ENCODE measurements at regions not wholly inside any gene's neighbourhood (a gene's known extent, or its start where the extent isn't known, plus 50 kb on each side); places are given as distances from the start of the nearest gene placed in this dataset.
A peak's percentile ranks its signal among the peaks of the same experiment; 100 is the strongest.

DNA sequence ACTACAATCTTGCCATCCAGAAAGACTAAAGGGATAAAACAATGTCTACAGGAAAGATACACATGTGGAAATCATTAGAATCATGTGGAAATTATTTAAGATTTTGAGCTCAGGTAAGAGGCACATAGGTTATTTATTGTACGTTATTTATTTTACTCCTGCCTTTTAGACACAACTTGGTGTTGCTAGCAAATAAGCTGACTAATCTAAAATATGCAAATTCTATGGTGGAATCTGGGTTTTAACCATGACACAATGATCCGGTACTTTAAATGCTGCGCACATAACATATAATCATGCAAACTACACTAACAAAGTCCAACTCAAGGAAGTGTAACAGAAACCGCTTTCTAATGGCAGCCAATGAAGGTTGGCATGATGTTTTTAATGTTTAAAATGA is 112.5 kb downstream of the IFI44 start:
- Histone ChIP-seq H3K4me1 (peaks cover 7% of the 10 kb centered on the region; the same call in 1 of the 3 replicates), H3K27ac (no peak overlapping the region), H3K4me3 (no peak overlapping the region), H3K4me2 (no peak overlapping the region), H3K9me3 (no peaks in the 10 kb centered on the region)
- CTCF ChIA-PET: no interaction called here
- POLR2A ChIA-PET: no interaction called here
- DNase-seq (ENCODE audit: low read depth in 1 of 2, low spot score in 1 of 2): no peak
- 77% methylated on average over 4 of the region's 4 CpGs for WGBS (ENCODE audit: missing lambda C conversion rate)
- TF ChIP-seq MAFK (IDR thresholded peaks at IDR 0.05; ENCODE audit: partially characterized antibody): peak; percentile 59
- TF ChIP-seq ZC3H11A (IDR thresholded peaks at IDR 0.05): no peak
- no peak for FAIRE-seq
- ATAC-seq: no peak

DNA sequence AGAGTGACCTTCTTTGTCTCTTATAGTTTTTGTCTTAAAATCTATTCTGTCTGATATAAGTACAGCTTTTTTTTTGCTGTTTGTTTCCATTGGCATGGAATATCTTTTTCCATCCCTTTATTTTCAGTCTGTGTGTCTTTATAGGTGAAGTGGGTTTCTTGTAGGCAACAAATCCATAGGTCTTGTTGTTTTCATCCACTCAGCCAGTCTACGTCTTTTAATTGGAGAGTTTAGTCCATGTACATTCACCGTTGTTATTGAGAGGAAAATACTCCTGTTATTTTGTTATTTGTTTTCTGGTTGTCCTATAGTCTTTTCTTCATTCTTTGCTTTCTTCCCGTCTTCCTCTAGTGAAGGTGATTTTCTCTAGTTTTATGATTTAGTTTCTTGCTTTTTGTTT is 115.9 kb downstream of the IFI44 start:
- ChIA-PET CTCF (no interaction called here), POLR2A (no interaction called here)
- H3K4me3 ChIP-seq: no peak overlapping the region
- DNase-seq (ENCODE audit: low read depth in 1 of 2, low spot score in 1 of 2) (no peak), FAIRE-seq (no peak), ATAC-seq (no peak)
- peaks cover 7% of the 10 kb centered on the region; the same call in 1 of the 3 replicates for H3K4me1 ChIP-seq
- H3K4me2 ChIP-seq: no peak overlapping the region
- TF ChIP-seq EHMT2 (IDR thresholded peaks at IDR 0.05; ENCODE audit: low read depth): no peak
- no peak for TF ChIP-seq CBX2 (IDR thresholded peaks at IDR 0.05; ENCODE audit: borderline replicate concordance, low read depth)
- no peak for TF ChIP-seq SREBF2 (IDR thresholded peaks at IDR 0.05)
- no peak for TF ChIP-seq JUNB (IDR thresholded peaks at IDR 0.05)
- TF ChIP-seq, protein P1, sequence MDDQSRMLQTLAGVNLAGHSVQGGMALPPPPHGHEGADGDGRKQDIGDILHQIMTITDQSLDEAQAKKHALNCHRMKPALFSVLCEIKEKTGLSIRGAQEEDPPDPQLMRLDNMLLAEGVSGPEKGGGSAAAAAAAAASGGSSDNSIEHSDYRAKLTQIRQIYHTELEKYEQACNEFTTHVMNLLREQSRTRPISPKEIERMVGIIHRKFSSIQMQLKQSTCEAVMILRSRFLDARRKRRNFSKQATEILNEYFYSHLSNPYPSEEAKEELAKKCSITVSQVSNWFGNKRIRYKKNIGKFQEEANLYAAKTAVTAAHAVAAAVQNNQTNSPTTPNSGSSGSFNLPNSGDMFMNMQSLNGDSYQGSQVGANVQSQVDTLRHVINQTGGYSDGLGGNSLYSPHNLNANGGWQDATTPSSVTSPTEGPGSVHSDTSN (IDR thresholded peaks at IDR 0.05): no peak
- TF ChIP-seq KDM1A (IDR thresholded peaks at IDR 0.05; ENCODE audit: low read depth): no peak
- TF ChIP-seq, protein P2, sequence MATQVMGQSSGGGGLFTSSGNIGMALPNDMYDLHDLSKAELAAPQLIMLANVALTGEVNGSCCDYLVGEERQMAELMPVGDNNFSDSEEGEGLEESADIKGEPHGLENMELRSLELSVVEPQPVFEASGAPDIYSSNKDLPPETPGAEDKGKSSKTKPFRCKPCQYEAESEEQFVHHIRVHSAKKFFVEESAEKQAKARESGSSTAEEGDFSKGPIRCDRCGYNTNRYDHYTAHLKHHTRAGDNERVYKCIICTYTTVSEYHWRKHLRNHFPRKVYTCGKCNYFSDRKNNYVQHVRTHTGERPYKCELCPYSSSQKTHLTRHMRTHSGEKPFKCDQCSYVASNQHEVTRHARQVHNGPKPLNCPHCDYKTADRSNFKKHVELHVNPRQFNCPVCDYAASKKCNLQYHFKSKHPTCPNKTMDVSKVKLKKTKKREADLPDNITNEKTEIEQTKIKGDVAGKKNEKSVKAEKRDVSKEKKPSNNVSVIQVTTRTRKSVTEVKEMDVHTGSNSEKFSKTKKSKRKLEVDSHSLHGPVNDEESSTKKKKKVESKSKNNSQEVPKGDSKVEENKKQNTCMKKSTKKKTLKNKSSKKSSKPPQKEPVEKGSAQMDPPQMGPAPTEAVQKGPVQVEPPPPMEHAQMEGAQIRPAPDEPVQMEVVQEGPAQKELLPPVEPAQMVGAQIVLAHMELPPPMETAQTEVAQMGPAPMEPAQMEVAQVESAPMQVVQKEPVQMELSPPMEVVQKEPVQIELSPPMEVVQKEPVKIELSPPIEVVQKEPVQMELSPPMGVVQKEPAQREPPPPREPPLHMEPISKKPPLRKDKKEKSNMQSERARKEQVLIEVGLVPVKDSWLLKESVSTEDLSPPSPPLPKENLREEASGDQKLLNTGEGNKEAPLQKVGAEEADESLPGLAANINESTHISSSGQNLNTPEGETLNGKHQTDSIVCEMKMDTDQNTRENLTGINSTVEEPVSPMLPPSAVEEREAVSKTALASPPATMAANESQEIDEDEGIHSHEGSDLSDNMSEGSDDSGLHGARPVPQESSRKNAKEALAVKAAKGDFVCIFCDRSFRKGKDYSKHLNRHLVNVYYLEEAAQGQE (IDR thresholded peaks at IDR 0.05): no peak
- WGBS (ENCODE audit: missing lambda C conversion rate): 59% methylated on average over 3 of the region's 3 CpGs
- H3K27ac ChIP-seq: no peak overlapping the region
- H3K9me3 ChIP-seq: no peaks in the 10 kb centered on the region

DNA sequence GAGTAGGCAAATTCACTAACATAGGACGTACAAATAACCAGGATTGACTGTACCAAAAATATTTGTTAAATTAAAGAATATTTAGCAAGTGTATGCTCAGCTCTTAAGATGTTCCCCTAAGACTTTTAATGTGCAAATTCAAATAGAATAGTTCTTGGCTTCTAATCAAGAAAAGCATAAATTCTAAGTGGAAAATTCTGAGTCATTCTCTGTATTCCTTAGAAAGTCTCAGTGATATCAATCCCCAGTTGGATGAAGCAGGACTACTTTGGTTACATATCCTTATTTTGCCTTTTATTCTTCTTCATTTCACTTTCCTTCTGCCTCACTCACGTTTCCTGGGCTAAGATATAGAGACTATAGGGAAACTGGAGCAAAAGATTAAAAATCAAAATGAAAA is 130.2 kb downstream of the IFI44 start:
- H3K9me3 ChIP-seq: no peaks in the 10 kb centered on the region
- CTCF ChIA-PET: no interaction called here
- FAIRE-seq: no peak
- POLR2A ChIA-PET: no interaction called here
- TF ChIP-seq ZFP36 (IDR thresholded peaks at IDR 0.05; ENCODE audit: borderline replicate concordance, partially characterized antibody) (no peak), RCOR1 (IDR thresholded peaks at IDR 0.05; ENCODE audit: low read depth, low read length) (no peak), CBX2 (IDR thresholded peaks at IDR 0.05; ENCODE audit: borderline replicate concordance, low read depth) (no peak), HOXB5 (CRISPR knock-in tag; IDR thresholded peaks at IDR 0.05) (no peak), MAFK (IDR thresholded peaks at IDR 0.05; ENCODE audit: partially characterized antibody) (no peak), BHLHE40 (IDR thresholded peaks at IDR 0.05; ENCODE audit: low read depth, low read length) (no peak), TP53 (CRISPR knock-in tag; IDR thresholded peaks at IDR 0.05) (no peak), KDM1A (IDR thresholded peaks at IDR 0.05; ENCODE audit: low read depth) (no peak), ZNF302 (CRISPR knock-in tag; IDR thresholded peaks at IDR 0.05) (no peak), HOXB13 (CRISPR knock-in tag; IDR thresholded peaks at IDR 0.05; ENCODE audit: low read depth) (no peak), FOSB (CRISPR knock-in tag; IDR thresholded peaks at IDR 0.05) (no peak), FOSL2 (IDR thresholded peaks at IDR 0.05) (no peak), FOSL2 (CRISPR knock-in tag; IDR thresholded peaks at IDR 0.05) (no peak), EP300 (IDR thresholded peaks at IDR 0.05) (no peak), MYC (IDR thresholded peaks at IDR 0.05; ENCODE audit: borderline replicate concordance, low read length) (no peak), POLR2A (IDR thresholded peaks at IDR 0.05; ENCODE audit: low read length) (no peak), HEYL (CRISPR knock-in tag; IDR thresholded peaks at IDR 0.05) (no peak)
- TF ChIP-seq, protein P3, sequence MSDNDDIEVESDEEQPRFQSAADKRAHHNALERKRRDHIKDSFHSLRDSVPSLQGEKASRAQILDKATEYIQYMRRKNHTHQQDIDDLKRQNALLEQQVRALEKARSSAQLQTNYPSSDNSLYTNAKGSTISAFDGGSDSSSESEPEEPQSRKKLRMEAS (IDR thresholded peaks at IDR 0.05): no peak
- TF ChIP-seq, protein P4, sequence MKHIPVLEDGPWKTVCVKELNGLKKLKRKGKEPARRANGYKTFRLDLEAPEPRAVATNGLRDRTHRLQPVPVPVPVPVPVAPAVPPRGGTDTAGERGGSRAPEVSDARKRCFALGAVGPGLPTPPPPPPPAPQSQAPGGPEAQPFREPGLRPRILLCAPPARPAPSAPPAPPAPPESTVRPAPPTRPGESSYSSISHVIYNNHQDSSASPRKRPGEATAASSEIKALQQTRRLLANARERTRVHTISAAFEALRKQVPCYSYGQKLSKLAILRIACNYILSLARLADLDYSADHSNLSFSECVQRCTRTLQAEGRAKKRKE (CRISPR knock-in tag; IDR thresholded peaks at IDR 0.05; ENCODE audit: low read depth): no peak
- H3K27ac ChIP-seq: no peak overlapping the region
- H3K4me2 ChIP-seq: no peak overlapping the region
- no peak for ATAC-seq
- H3K4me3 ChIP-seq: no peak overlapping the region
- 32% methylated on average over 2 of the region's 2 CpGs for WGBS (ENCODE audit: missing lambda C conversion rate)
- DNase-seq (ENCODE audit: low read depth in 1 of 2, low spot score in 1 of 2): no peak
- no peaks in the 10 kb centered on the region for H3K4me1 ChIP-seq

Measured in A549 (cell line).